Fibroblast of upper back skin (primary cell): ENCODE measurements at regions not wholly inside any gene's neighbourhood (a gene's known extent, or its start where the extent isn't known, plus 50 kb on each side); places are given as distances from the start of the nearest gene placed in this dataset.
"Not testable (repeated sequence)": the region's sequence is repeated elsewhere in the genome, so short reads cannot be mapped to it uniquely, and the experiment has no call there.

Experiments used
- DNase-seq: peaks from one replicate; pipeline ENCODE4 v3.0.0-alpha.2; 2013

DNA sequence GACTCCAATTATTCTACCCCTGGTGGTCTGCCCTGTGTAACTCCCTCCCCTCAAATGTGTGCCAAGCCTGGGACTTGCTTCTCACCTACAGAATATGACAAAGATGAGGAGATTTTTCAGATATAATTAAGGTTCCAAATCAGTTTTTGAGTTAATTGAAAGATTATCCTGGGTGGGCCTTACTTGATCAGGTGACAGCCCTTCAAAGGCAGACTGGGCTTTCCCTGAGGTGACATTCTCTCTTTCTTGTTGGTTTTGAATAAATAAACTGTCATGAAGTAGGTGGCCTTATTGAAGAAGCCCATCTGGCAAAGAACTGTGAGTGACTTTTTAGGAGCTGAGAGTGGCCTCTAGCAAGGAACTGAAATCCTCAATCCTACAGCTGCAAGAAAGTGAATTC, 106.0 kb downstream of the BRMS1L start:
- DNase-seq = no peak

DNA sequence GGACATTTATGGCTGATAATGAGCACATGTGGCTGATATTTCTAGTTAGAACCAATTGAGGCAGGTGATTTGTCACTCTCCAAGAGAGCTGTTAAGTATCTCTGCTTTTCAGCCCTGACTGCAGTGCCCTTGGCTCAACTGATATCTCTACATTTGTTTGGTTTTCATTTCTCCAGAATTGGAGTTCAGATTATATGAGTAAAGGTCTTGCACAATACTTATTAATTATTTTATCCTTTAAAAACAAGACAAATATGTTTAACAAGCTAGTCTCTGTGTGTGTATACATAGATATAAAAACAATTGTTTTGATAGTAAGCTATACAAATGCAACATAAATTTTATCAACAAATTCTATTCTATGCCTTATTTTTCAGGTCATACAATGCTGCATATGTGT, 105.2 kb downstream of the BRMS1L start:
- DNase-seq = no peak

DNA sequence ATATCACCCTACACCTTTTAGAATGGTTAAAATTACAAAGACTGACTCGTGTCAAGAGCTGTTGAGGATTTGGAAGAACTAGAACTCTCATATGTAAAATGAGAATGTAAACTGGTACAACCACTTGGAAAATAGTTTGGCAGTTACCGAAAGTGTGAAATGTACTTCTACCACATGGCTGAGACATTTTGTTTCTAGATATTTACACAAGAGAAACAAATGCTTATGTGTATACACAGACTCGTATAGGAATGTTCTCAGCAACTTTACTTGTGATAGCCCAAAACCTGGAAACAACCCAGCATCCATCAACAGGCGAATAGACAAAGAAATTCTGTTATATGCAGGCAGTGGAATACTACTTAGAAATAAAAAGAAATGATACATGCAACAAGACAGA, 103.0 kb downstream of the BRMS1L start:
- no peak for DNase-seq

DNA sequence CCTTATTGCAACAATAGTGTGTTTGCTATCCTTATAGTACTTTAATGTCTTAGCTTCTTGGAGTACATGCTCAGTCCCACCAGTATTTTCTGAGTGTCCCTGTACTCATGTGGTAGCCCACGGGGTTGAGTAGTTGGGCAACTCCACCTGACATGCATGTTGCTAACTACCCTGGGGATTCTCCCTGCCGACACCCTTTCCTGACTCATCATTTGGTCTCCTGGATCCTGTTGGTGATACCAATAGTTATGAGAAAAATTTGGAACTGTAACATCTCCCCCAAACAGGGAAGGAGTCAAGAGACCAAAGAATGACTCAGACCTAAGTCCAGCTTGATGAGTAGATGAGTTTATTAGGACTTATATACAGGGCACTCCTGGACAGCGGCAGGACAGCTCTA, 101.6 kb downstream of the BRMS1L start:
- DNase-seq = no peak

DNA sequence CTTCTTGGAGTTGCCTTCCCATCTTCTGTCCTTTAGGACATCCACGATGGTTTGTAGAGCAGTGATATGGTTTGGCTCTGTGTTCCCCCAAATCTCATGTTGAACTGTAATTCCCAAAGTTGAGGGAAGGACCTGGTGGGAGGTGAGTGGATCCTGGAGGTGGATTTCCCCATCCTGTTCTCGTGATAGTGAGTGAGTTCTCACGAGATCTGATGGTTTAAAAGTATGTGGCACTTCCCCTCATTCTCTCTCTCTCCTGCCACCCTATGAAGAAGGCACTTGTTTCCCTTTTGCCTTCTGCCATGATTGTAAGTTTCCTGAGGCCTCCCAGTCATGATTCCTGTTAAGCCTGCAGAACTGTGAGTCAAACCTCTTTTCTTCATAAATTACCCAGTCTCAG, 99.2 kb downstream of the BRMS1L start:
- no peak for DNase-seq

DNA sequence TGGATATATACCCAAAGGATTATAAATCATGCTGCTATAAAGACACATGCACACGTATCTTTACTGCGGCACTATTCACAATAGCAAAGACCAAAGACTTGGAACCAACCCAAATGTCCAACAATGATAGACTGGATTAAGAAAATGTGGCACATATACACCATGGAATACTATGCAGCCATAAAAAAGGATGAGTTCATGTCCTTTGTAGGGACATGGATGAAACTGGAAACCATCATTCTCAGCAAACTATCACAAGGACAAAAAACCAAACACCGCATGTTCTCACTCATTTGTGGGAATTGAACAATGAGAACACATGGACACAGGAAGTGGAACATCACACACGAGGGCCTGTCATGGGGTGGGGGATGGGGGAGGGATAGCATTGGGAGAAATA, 96.5 kb downstream of the BRMS1L start:
- not testable (repeated sequence) for DNase-seq

DNA sequence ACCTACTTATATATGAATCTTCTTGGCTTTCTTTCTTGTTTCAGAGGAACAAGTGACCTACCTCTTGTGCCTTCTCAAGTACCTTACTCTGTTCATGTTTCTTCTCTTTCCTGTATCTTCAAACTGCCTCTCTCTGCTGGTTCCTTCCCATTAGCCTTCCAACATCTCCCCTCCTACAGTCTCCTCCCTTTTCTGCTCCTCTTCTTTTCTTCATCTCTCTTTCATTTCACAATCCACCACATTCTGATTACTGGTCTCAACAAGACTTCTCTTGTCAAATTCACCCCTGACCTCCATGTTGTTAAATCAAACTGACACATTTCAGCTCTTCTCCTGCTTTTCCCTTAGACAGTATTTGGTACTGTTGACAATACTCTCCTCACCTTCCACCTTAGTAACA, 95.6 kb downstream of the BRMS1L start:
- DNase-seq = no peak
